ENCODE measurements at regions not wholly inside any gene's neighbourhood (a gene's known extent, or its start where the extent isn't known, plus 50 kb on each side); places are given as distances from the start of the nearest gene placed in this dataset.

DNA sequence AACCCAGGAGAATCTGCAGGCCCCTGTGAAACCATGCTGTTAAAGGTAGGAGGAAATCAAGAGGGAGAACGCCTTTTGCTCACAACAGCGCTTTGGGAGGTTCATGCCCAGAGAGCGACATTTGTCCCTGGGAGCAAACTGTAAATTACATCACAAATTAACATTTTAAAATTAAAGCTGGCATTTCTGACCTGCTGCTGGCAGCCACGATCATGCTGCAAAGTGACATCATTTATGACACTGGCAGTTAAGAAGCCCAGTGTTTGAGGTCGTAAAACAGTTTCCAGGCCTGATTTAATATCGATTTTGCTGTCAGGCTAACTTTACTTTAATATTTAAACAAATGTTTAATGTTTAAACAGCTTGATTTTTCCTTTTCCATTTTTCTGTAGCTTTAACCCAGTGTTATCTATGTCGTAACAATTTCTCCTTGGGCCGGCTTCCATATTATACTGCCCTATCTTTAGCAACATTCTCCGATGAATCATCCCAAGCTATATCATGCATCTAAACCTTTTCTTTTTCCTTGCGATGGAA lies 86.5 kb upstream of the NPVF start:
- no peak for DNase-seq (ENCODE audit: low read depth, low spot score)

DNA sequence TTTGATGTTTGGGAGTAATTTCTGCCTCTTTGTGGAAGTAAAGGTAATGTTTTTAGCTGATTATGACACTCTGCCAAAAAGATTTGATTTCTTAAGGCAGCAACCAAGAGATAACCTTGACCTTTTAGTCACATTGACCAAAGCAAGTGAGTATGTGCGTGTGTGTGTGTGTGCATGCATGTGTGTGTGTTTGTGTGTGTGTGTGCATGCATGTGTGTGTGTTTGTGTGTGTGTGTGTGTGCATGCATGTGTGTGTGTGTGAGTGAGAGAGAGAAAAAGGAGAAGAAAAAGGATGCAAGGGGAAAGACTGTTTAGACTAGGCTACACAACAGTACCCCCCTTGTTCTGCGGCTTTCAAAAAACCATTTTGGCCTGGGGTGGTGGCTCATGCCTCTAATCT lies 88.1 kb upstream of the NPVF start:
- DNase-seq (ENCODE audit: low read depth, low spot score): no peak

- DNase-seq (ENCODE audit: low read depth, low spot score): no peak
Measured at GRCh38 chr7:25318047-25318446, 89.8 kb upstream of the NPVF start.

DNA sequence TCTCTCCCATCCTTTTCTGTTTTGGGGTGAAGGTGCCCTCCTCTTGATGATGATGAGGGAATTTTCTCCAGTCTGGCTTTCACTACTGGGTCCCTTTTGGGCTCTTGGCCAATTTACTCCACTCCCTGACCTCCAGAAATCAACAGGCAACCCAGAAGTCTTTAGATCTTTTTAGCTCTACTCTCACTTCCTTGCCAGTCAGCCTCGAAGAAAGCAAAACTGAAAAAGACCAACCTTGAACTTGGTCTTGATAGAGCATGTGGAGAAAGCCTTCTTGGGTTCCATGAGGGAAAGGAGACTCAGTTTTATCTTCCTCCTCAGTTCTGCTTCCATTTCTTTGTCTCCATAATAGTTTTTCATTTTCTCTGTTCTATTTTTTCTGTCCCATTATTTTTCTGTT lies 91.4 kb upstream of the NPVF start:
- DNase-seq (ENCODE audit: low read depth, low spot score): no peak

DNA sequence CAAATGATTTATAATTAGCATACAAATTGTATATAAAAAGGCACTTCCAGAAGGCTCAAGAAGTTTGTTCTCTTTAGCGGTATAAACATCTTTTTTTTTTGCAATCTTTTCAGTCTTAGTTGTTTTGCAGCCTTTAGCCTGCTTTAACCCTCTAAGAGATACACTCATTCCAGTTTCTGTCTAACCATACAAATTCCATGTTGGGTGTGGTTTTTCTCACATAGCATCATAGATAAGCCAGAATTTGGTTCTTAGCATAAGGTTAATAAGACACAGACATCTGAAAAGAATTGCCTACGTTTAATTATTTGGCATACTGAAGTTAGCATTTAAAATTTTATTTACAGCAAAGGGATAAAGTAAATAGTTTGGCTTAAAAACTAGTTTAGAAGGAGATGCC lies 92.5 kb upstream of the NPVF start:
- no peak for DNase-seq (ENCODE audit: low read depth, low spot score)

DNA sequence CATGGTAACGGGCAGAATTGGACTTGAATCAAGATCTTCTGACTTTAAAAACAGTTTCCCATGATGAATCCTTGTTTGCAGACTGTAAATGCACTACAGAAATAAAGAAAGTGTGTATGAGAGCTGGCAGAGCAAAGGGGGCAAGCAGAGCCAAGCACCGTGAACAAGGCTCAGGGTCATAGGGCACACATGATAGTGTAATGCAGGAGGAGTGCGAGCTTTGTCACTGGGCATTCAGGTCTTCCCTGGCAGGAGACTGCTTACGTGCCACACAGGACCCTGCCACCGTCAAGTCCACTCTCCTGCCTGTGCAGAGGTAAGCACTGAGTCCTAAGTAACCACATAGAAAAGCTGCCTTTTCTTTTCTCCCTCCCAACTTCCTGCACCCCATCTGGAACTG lies 93.1 kb upstream of the NPVF start:
- no peak for DNase-seq (ENCODE audit: low read depth, low spot score)

- no peak for DNase-seq (ENCODE audit: low read depth, low spot score)
Measured at GRCh38 chr7:25322473-25322872, 94.2 kb upstream of the NPVF start.

DNA sequence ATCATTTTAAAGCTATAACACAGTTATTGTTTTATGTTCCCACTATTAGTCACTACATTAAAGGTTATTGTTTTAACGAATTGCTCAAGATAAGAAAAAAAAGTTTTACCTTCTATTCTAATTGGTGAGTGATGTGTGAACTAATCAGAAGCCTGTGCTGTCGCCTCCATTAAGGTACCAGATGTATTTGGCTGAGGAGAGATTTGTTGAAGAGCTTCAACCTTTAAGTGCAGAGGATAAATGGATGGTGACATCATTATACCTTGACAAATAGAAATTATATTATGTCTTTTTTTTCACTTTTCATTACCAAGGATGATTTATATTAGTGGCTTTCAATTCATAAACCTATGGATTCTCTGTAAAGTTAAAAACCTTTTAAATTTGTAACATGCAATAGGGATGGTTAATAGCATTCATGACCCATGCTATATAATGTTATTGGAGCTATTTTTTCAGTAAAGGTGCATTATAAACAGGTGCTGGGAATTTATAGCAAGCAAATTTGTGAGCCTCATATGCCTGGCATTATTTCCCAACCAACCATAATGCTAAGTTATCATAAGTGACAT lies 97.0 kb upstream of the NPVF start:
- DNase-seq (ENCODE audit: low read depth, low spot score): no peak

DNA sequence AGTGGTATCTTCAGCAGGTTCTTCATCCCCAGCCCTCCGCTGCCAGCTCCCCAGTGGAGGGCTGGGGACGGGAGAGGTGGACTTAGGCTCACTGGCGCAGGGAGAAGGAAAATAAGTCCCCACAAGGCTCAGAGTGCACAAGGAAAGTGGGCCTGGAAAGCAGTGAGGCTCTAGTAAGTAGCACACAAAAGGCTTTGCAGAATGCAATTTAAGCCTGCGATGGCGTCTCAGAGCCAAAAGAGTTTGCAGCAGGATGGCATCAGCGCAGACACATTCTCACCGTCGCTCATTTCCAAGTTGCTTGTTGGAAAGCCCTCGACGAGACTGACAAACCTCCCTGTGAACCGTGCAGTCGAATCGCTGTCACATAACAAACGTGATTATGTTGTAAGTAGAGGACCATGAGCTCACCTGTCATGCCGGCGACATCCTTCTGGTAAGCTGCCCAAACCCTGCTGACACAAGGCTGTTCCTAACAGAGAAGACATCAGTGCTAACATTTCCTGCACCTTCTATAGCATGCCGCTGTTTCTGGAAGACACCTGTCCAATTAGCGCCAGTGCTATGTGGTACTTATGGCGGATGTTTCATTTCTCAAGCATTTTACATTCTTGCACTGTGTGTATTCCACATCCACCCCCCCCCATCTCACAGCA lies 98.3 kb upstream of the NPVF start:
- no peak for DNase-seq (ENCODE audit: low read depth, low spot score)

GRCh38 chr7:25329815-25330214 lies 101.5 kb upstream of the NPVF start:
- no peak for DNase-seq (ENCODE audit: low read depth, low spot score)

DNA sequence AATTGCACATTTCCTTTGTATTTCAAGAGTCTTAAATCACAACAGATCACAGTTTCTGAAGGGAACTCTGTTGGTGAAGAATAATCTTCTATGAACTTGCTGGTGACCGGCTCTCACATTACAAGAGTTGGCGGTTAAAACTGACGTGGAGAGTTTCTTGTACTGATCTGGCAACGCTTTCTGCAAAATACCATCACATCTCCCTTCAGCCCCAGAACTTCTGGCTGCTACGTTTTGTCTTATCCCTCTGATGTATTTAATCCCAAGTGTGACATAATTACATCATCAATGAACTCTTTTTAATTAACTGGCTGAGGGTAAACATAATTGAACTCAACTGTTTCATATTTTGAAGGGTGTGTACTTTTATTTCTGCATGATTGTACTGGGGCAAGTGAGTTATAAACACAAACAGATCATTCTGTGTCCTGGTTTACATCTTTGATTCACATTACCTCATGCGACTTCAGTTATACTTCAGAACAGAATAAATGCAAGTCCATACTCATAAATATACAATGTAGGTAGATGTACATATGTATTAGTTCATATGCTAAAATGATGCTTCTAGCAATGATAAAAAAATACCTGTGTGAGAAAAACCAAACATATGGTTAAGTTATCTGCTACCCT lies 105.1 kb upstream of the NPVF start:
- DNase-seq (ENCODE audit: low read depth, low spot score): no peak

DNA sequence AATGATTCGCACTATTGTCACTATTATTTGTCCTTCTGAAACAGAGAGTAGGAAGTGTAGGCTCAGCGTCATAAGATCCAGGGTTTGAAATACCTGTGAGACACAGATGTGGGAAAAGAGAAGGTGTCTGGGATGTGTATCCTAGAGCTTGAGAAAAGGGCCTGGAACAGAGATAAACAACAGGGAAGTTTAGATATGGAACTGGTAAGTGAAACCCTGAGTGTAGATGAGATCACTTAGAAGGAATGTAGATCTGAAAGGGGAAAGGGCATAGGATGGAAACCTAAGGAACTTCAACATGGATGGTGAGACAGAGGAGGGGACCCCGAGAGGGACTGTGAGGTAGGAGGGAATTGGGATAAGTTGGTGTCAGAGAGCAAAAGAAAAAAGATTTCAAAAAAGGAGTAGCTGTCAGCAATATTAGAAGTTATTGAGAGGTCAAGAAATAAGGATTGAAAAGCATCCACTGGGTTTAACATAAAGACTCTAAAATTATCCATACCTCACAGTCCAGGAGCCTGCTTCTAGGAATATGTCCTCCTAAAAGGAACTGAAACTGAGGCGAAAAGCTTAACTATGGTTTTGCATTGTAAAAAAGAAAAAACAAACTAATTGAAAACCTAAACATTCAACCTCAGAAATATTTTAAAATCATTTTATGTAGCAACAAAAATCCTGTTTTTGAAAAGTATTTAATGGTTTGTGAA lies 119.2 kb upstream of the NPVF start:
- no peak for DNase-seq (ENCODE audit: low read depth, low spot score)

DNA sequence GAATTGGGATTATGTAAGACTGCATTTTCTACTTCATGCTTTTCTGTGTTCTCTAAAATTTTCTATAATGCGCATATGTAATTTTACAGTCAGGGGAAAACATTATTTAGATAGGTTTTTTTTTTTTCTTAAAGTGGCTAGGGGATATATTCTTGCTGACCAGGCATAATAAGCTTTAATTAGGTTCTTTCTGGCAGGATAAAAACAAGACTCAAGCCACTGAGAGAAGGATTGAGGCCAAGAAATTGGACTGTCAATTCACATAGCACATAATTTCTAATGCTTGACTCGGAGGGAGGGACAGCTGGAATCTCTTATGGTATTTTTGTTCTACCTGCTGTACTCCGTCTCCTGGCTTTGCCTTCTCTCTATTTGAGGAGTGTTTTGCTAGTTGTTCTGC lies 119.8 kb upstream of the NPVF start:
- no peak for DNase-seq (ENCODE audit: low read depth, low spot score)

DNA sequence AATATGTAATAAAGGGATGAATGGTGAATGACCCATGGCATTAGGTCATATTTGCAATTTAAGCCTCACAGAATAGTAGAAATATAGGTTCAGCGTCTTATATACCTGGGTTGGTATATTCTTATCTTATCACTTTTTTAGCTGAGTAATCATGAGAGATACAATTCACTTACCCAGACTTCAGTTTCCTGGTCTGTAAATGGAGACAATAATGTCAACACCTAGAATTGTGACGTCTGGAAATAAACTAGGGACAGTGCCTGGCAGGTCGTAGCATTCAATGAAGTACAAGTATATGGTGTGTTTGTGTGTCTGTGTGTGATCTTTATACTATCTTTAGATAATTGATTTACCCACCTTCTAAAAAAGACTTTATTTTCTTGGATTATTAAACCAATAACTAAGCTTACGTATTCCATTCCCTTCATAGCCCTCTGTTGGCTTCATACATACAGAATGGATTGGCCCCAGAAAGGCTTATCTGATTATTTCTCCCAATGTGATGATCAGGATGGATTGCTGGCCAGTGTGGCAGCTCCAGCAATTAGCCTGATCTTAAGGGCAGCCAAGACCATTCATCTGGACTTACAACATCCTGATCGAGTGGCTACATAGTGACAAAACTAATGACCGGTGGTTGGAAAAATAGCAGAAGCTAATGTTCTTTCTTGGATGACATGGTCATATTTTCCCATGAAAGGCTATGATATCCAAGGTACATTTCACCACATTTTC lies 121.2 kb upstream of the NPVF start:
- DNase-seq (ENCODE audit: low read depth, low spot score): no peak

DNA sequence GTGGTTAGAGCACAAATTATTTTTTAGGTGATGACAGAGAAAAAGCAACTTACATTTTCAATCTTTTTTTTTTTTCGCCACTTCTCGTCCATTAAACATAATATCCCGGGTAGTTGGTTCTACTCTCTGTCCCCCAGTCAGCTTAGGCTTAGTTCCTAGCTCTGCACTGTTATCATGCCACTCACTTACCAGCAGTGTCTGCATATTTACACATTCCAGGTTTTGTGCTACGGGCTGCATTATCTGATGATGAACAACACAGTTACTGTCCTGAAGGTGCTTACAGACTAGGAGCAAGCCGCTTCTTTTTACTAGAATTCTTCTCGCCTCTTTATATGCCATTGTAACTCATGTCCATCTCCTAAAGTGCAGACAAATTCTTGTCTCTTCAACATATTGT lies 121.8 kb upstream of the NPVF start:
- DNase-seq (ENCODE audit: low read depth, low spot score): no peak

GRCh38 chr7:25351761-25352160 lies 123.5 kb upstream of the NPVF start:
- no peak for DNase-seq (ENCODE audit: low read depth, low spot score)

DNA sequence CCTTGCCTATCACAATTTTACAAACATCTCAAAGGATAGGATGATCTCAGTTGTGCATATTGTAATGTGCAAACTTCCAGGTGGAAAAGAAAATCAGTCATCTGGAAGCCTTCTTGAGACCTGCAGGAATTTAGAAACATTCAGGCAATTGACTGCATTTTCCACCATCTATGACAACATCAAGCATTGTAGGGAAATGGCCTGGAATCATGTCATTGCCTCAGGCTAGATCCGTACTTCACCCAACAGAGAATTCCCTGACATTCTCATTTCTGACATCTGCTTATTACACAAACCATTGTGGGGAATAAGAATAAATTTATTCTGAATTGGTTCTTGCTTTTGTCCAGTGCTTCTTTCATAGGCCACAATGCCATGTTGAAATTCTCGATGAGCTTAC lies 124.9 kb upstream of the NPVF start:
- no peak for DNase-seq (ENCODE audit: low read depth, low spot score)

GRCh38 chr7:25353732-25354131 lies 125.4 kb upstream of the NPVF start:
- DNase-seq (ENCODE audit: low read depth, low spot score): no peak

DNA sequence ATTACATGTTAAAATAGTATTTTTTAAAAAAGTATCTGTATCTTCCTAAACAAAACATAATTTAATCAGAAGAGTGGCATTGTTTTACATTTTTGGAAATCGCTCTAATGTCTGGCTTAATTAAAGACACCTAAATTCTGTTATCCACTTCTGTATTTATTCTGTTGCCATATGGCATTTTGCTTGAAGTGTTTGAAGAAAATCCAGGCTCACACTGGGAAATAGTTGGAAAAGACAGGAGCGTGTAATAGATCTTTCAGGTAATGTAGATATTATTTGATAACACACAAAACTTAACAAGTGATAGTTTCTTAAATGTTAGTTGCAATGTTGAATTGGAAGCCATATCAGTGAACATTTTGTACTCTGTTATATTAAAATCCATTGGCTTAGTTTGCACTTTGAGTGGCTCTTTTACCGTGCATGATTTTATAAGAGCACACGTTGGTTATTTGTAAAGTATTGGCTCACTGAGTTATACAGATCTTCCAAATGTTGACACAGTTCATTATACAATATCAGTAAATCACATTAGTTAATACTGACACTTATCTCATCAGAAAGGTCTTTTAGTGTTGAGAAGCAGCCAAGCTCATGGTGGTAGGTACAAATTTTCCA lies 128.4 kb upstream of the NPVF start:
- DNase-seq (ENCODE audit: low read depth, low spot score): no peak

DNA sequence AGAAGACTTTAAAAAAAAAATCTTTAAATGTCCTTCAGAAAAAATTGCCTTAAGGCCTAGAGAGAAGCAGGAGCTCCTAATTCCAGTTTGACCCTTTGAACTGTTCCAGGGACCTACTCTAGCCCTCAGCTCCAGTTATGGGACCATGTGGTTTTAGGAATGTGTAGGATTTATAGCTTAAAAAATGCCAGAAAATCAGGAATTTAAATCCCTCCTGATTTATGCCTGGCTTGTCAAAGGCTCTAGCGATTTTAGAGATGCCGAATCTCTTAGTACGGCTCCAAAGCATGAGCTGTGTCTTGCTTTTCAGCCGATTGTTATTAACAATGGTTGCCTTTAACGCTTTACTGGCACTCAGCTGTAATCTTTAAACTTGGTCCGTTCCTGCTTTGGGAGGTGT lies 130.6 kb upstream of the NPVF start:
- no peak for DNase-seq (ENCODE audit: low read depth, low spot score)

DNA sequence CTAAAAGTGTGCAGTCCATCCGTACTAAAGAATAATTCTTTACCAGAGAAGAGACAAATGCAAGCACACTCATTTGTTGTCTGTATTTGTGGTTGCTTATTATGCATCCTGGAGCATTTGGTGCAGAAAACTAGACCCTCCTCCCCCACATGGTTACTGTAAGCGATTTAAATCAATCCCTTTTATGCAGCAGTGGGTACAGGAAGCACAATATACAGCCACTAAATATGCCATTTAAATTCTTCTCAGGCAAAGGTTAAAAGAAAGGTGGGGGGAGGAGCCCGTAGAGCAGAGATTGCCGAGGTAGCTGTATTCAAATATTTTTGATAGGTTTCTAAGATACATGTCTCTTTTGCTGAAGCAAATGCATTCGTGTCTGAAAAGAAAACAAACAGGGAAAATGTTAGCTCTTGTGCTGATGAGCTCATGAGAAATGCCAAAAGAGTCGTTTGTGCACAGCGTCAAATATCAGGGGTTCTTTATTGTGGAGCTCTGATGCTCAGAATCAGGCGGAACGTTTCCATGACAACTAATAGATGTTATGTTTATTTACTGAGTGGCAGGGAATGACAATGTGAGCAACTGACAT lies 131.3 kb upstream of the NPVF start:
- DNase-seq (ENCODE audit: low read depth, low spot score): no peak
